ENCODE measurements at regions not wholly inside any gene's neighbourhood (a gene's known extent, or its start where the extent isn't known, plus 50 kb on each side); places are given as distances from the start of the nearest gene placed in this dataset.

DNA sequence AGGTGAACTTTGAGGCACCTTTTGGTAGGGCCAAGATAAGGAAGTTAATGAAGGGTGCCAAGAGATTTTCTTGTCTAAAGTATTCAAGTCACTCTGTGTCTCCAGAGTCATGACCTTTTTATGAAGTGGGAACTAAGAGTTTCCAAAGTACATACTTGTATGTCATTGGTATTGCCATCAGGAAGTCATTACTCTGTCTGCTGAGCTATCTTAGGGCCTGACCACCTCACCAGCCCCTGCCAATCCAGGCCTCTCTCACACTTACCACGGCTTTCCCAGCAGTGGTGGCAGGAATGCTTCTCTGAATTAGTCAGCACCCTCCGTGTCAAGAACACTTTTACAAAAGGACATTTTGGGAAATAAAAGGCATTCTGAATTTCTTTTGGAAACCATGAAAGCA, 192.8 kb upstream of the MTNR1B start:
- TF ChIP-seq POLR2A (IDR thresholded peaks at IDR 0.05), result no peak
- TF ChIP-seq, protein P1, sequence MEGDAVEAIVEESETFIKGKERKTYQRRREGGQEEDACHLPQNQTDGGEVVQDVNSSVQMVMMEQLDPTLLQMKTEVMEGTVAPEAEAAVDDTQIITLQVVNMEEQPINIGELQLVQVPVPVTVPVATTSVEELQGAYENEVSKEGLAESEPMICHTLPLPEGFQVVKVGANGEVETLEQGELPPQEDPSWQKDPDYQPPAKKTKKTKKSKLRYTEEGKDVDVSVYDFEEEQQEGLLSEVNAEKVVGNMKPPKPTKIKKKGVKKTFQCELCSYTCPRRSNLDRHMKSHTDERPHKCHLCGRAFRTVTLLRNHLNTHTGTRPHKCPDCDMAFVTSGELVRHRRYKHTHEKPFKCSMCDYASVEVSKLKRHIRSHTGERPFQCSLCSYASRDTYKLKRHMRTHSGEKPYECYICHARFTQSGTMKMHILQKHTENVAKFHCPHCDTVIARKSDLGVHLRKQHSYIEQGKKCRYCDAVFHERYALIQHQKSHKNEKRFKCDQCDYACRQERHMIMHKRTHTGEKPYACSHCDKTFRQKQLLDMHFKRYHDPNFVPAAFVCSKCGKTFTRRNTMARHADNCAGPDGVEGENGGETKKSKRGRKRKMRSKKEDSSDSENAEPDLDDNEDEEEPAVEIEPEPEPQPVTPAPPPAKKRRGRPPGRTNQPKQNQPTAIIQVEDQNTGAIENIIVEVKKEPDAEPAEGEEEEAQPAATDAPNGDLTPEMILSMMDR (IDR thresholded peaks at IDR 0.05), result no peak
